CD14-positive monocyte (primary cell): ENCODE measurements at regions not wholly inside any gene's neighbourhood (a gene's known extent, or its start where the extent isn't known, plus 50 kb on each side); places are given as distances from the start of the nearest gene placed in this dataset.

ENCODE experiments used
- DNase-seq, 3 donors: peaks; one replicate each; pipeline ENCODE4 v3.0.0-alpha.2; 2011 to 2022
- H2AFZ ChIP-seq: 2 replicates; pipeline ENCODE4 v1.6.0; 2012; ENCODE audit warnings: mild to moderate bottlenecking, low read depth, low read length, inconsistent platforms; ENCODE audit not compliant: insufficient read depth, poor library complexity, severe bottlenecking
- H3K27ac ChIP-seq, 2 donors: 1 replicate in 1 of 2; 2 replicates in 1 of 2; pipeline ENCODE4 v1.5.1; 2012 to 2013; ENCODE audit warnings: low read length in 2 of 2, control low read depth in 1 of 2, inconsistent platforms in 1 of 2, low read depth in 1 of 2, mild to moderate bottlenecking in 1 of 2
- H3K27me3 ChIP-seq, 2 donors: one replicate each; pipeline versions ENCODE4 v1.6.0 to v1.6.1; 2011 to 2013; ENCODE audit warnings: low read length in 2 of 2; ENCODE audit not compliant: control insufficient read depth in 2 of 2, insufficient read depth in 2 of 2
- H3K36me3 ChIP-seq, 2 donors: replicated peaks in 1 of 2; 1 replicate in 1 of 2; 2 replicates in 1 of 2; pipeline versions ENCODE4 v1.5.1 to v1.6.1; 2012 to 2013; ENCODE audit warnings: low read length in 2 of 2, control low read depth in 1 of 2, inconsistent platforms in 1 of 2, mild to moderate bottlenecking in 1 of 2; ENCODE audit not compliant: insufficient read depth in 2 of 2, control insufficient read depth in 1 of 2
- H3K4me1 ChIP-seq, 2 donors: 1 replicate in 1 of 2; 2 replicates in 1 of 2; pipeline versions ENCODE4 v1.5.1 to v1.6.1; 2012 to 2013; ENCODE audit warnings: low read length in 2 of 2, control low read depth in 1 of 2, inconsistent platforms in 1 of 2, mild to moderate bottlenecking in 1 of 2, moderate library complexity in 1 of 2; ENCODE audit not compliant: insufficient read depth in 2 of 2, control insufficient read depth in 1 of 2
- H3K4me2 ChIP-seq: replicated peaks from 2 replicates; pipeline ENCODE3; 2012; ENCODE audit warnings: low read length, moderate library complexity, mild to moderate bottlenecking; ENCODE audit not compliant: poor library complexity, severe bottlenecking; ENCODE audit errors: extremely low read depth
- H3K4me3 ChIP-seq, 3 experiments: fragments of 200-600 bp in 1 of 3; sonication (generic) in 1 of 3; replicated peaks in 1 of 3; 1 replicate in 2 of 3; 2 replicates in 1 of 3; pipeline ENCODE4 v1.5.1; 2011 to 2013; ENCODE audit warnings: low read length in 3 of 3, mild to moderate bottlenecking in 3 of 3, control low read depth in 2 of 3, low read depth in 2 of 3, inconsistent platforms in 1 of 3, moderate library complexity in 1 of 3
- H3K79me2 ChIP-seq: 2 replicates; pipeline ENCODE4 v1.6.0; 2012; ENCODE audit warnings: mild to moderate bottlenecking, control low read depth, inconsistent platforms, low read length, moderate library complexity; ENCODE audit not compliant: insufficient read depth
- H3K9ac ChIP-seq: 2 replicates; pipeline ENCODE4 v1.6.0; 2017; ENCODE audit warnings: low read length, mild to moderate bottlenecking; ENCODE audit not compliant: insufficient read depth, poor library complexity, severe bottlenecking
- H3K9me3 ChIP-seq, 2 donors: replicated peaks in 1 of 2; 1 replicate in 1 of 2; 2 replicates in 1 of 2; pipeline versions ENCODE4 v1.5.1 to v1.6.1; 2012 to 2013; ENCODE audit warnings: low read length in 2 of 2, control low read depth in 1 of 2; ENCODE audit not compliant: control insufficient read depth in 1 of 2, insufficient read depth in 1 of 2
- H4K20me1 ChIP-seq: 2 replicates; pipeline ENCODE4 v1.6.0; 2012; ENCODE audit warnings: mild to moderate bottlenecking, low read length, control low read depth, moderate library complexity; ENCODE audit not compliant: insufficient read depth
- H3K27ac Mint-ChIP-seq, 7 donors: one replicate each; pipeline ENCODE4 v1.8.0; 2020; ENCODE audit warnings: mild to moderate bottlenecking in 7 of 7, mixed read lengths in 7 of 7, moderate library complexity in 6 of 7, inconsistent platforms in 2 of 7
- H3K27me3 Mint-ChIP-seq, 3 donors: one replicate each; pipeline ENCODE4 v1.8.0; 2021 to 2022; ENCODE audit warnings: low read depth in 3 of 3, mild to moderate bottlenecking in 3 of 3, mixed read lengths in 3 of 3, moderate library complexity in 3 of 3, inconsistent platforms in 1 of 3
- H3K36me3 Mint-ChIP-seq, 2 donors: one replicate each; pipeline ENCODE4 v1.8.0; 2020; ENCODE audit warnings: mixed read lengths in 2 of 2, inconsistent platforms in 1 of 2, mild to moderate bottlenecking in 1 of 2
- H3K4me1 Mint-ChIP-seq: one replicate; pipeline ENCODE4 v1.8.0; 2020; ENCODE audit warnings: mild to moderate bottlenecking, mixed read lengths
- H3K4me3 Mint-ChIP-seq, 2 donors: one replicate each; pipeline ENCODE4 v1.8.0; 2020; ENCODE audit warnings: mild to moderate bottlenecking in 2 of 2, mixed read lengths in 2 of 2, moderate library complexity in 1 of 2
- H3K9me3 Mint-ChIP-seq, 7 donors: one replicate each; pipeline ENCODE4 v1.8.0; 2020 to 2022; ENCODE audit warnings: mixed read lengths in 7 of 7, mild to moderate bottlenecking in 6 of 7, moderate library complexity in 6 of 7, inconsistent platforms in 2 of 7
- WGBS: methylation state at CpG from one replicate; pipeline ENCODE4 v1.1.5; 2013; ENCODE audit warnings: missing lambda C conversion rate; ENCODE audit not compliant: insufficient coverage; 5-methylcytosine and 5-hydroxymethylcytosine counted together
- intact Hi-C, 2 donors: fragments of 100-400 bp; cut with micrococcal nuclease; formaldehyde crosslinking; loops; one replicate each; pipeline versions ENCODE4 v1.15.0 to v1.15.1; 2023
- TF ChIP-seq, protein P1 (sequence below): fragments of 200-600 bp; IDR thresholded peaks from one replicate; pipeline ENCODE4 v1.8.0; 2022; ENCODE audit warnings: antibody characterized with exemption, mild to moderate bottlenecking

GRCh38 chr5:39876146-39876545 is 451.4 kb upstream of the DAB2 start:
- Histone ChIP-seq H4K20me1 (no peaks in the 10 kb centered on the region), H2AFZ (no peak overlapping the region), H3K4me2 (no peak overlapping the region), H3K4me3 (no peak overlapping the region), H3K9me3 (no peaks in the 10 kb centered on the region), H3K36me3 (no peaks in the 10 kb centered on the region), H3K27me3 (no peaks in the 10 kb centered on the region), H3K79me2 (no peaks in the 10 kb centered on the region), H3K27ac (no peak overlapping the region), H3K4me1 (no peaks in the 10 kb centered on the region), H3K9ac (no peak overlapping the region)
- Mint-ChIP-seq H3K27me3 (peaks cover 2% of the 10 kb centered on the region in 3 donors), H3K4me3 (no peak overlapping the region), H3K4me1 (no peaks in the 10 kb centered on the region), H3K9me3 (peaks cover 0 to 5% (median 3%) of the 10 kb centered on the region in 7 donors), H3K36me3 (no peaks in the 10 kb centered on the region), H3K27ac (no peak overlapping the region)
- no peak for DNase-seq
- no CpG with 5 or more reads among the region's 1 CpG for WGBS
- intact Hi-C loops: no loop called here
- TF ChIP-seq, protein P1, sequence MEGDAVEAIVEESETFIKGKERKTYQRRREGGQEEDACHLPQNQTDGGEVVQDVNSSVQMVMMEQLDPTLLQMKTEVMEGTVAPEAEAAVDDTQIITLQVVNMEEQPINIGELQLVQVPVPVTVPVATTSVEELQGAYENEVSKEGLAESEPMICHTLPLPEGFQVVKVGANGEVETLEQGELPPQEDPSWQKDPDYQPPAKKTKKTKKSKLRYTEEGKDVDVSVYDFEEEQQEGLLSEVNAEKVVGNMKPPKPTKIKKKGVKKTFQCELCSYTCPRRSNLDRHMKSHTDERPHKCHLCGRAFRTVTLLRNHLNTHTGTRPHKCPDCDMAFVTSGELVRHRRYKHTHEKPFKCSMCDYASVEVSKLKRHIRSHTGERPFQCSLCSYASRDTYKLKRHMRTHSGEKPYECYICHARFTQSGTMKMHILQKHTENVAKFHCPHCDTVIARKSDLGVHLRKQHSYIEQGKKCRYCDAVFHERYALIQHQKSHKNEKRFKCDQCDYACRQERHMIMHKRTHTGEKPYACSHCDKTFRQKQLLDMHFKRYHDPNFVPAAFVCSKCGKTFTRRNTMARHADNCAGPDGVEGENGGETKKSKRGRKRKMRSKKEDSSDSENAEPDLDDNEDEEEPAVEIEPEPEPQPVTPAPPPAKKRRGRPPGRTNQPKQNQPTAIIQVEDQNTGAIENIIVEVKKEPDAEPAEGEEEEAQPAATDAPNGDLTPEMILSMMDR: no peak

- no peaks in the 10 kb centered on the region for H3K27me3 ChIP-seq
- Mint-ChIP-seq H3K4me3 (no peak overlapping the region), H3K4me1 (no peaks in the 10 kb centered on the region), H3K27ac (no peak overlapping the region), H3K36me3 (no peaks in the 10 kb centered on the region), H3K9me3 (peaks cover 0 to 14% (median 10%) of the 10 kb centered on the region in 7 donors), H3K27me3 (peaks cover 2 to 4% (median 2%) of the 10 kb centered on the region in 3 donors)
- H3K9me3 ChIP-seq: peaks cover 0 to 8% of the 10 kb centered on the region in 2 donors
- H3K4me1 ChIP-seq: no peaks in the 10 kb centered on the region
- H3K79me2 ChIP-seq: no peaks in the 10 kb centered on the region
- H4K20me1 ChIP-seq: no peaks in the 10 kb centered on the region
- TF ChIP-seq, protein P1: no peak
- no peaks in the 10 kb centered on the region for H3K36me3 ChIP-seq
- DNase-seq: no peak
- no peak overlapping the region for H3K9ac ChIP-seq
- H2AFZ ChIP-seq: no peak overlapping the region
- intact Hi-C loops: no loop called here
- H3K4me2 ChIP-seq: no peak overlapping the region
- H3K4me3 ChIP-seq: no peak overlapping the region
- H3K27ac ChIP-seq: no peak overlapping the region
Measured at GRCh38 chr5:39870137-39870536, 445.4 kb upstream of the DAB2 start.
